Upper lobe of left lung (tissue), 6 donors: ENCODE measurements at regions not wholly inside any gene's neighbourhood (a gene's known extent, or its start where the extent isn't known, plus 50 kb on each side); places are given as distances from the start of the nearest gene placed in this dataset.

ENCODE experiments used
- ATAC-seq, 2 donors: fragments of 200-7000 bp; cut with Tn5 transposase; one replicate each; pipeline ENCODE4 v1.9.1; 2022; ENCODE audit warnings: mild to moderate bottlenecking in 2 of 2, moderate library complexity in 2 of 2; ENCODE audit not compliant: low FRiP score in 2 of 2
- DNase-seq, 2 donors: peaks; one replicate each; pipeline ENCODE4 v3.0.0-alpha.2; 2019 to 2020
- H3K27ac ChIP-seq, 4 donors: fragments of 200-600 bp; sonication (generic); one replicate each; pipeline ENCODE4 v1.5.1; 2016 to 2019
- H3K27me3 ChIP-seq, 4 donors: fragments of 200-600 bp; sonication (generic); one replicate each; pipeline ENCODE4 v1.5.1; 2017 to 2019
- H3K36me3 ChIP-seq, 4 donors: fragments of 200-600 bp; sonication (generic); one replicate each; pipeline ENCODE4 v1.5.1; 2016 to 2019
- H3K4me1 ChIP-seq, 4 donors: fragments of 200-600 bp; sonication (generic); one replicate each; pipeline ENCODE4 v1.5.1; 2018 to 2019
- H3K4me3 ChIP-seq, 4 donors: fragments of 200-600 bp; sonication (generic); one replicate each; pipeline ENCODE4 v1.5.1; 2017 to 2019; ENCODE audit warnings: mild to moderate bottlenecking in 2 of 4, moderate library complexity in 1 of 4
- H3K9me3 ChIP-seq, 4 donors: fragments of 200-600 bp; sonication (generic); one replicate each; pipeline ENCODE4 v1.5.1; 2018 to 2019
- CTCF ChIP-seq, 6 experiments: fragments of 450-650 bp in 4 of 6; fragments of 200-600 bp in 2 of 6; sonication (generic) in 2 of 6; IDR thresholded peaks; one replicate each; pipeline ENCODE4 v1.5.1; 2016 to 2019; ENCODE audit warnings: antibody characterized with exemption in 6 of 6
- EP300 ChIP-seq, 4 donors: sonication (generic); formaldehyde crosslinking; IDR thresholded peaks; one replicate each; pipeline ENCODE4 v1.5.1; 2017; ENCODE audit warnings: antibody characterized with exemption in 4 of 4, control low read depth in 2 of 4
- POLR2A ChIP-seq, 4 donors: fragments of 450-650 bp; IDR thresholded peaks; one replicate each; pipeline ENCODE4 v1.5.1; 2016 to 2017; ENCODE audit warnings: antibody characterized with exemption in 4 of 4, mild to moderate bottlenecking in 2 of 4
- POLR2AphosphoS5 ChIP-seq, 2 donors: sonication (generic); formaldehyde crosslinking; IDR thresholded peaks; one replicate each; pipeline ENCODE4 v1.5.1; 2017; ENCODE audit warnings: antibody characterized with exemption in 2 of 2
- WGBS, 2 donors: methylation state at CpG; one replicate each; pipeline ENCODE4 v1.1.5; 2017 to 2018; 5-methylcytosine and 5-hydroxymethylcytosine counted together
- donor health status: DM: no; HTN: no; CAD: no; lungs with moderate emphysema.
- donor health status: DM: no; HTN: yes; CAD: no; lungs with severe emphysema.

GRCh38 chr1:55425310-55425930 is 210.3 kb upstream of the USP24 start:
- H3K27me3 ChIP-seq, result no peaks in the 10 kb centered on the region
- ATAC-seq (no peak), DNase-seq (no peak)
- H3K36me3 ChIP-seq, result no peaks in the 10 kb centered on the region
- 95 to 96% methylated on average over 9 of the region's 9 CpGs for WGBS, 2 donors
- H3K9me3 ChIP-seq, result peaks cover 2 to 10% (median 4%) of the 10 kb centered on the region in 4 donors
- TF ChIP-seq EP300 (IDR thresholded peaks at IDR 0.05), result no peak
- TF ChIP-seq POLR2A (IDR thresholded peaks at IDR 0.05), result no peak
- no peak for TF ChIP-seq POLR2AphosphoS5 (IDR thresholded peaks at IDR 0.05)
- no peak for TF ChIP-seq CTCF (IDR thresholded peaks at IDR 0.05)
- H3K27ac ChIP-seq, result no peak overlapping the region
- H3K4me1 ChIP-seq, result peaks cover 10 to 39% (median 22%) of the 10 kb centered on the region in 4 donors
- H3K4me3 ChIP-seq, result no peak overlapping the region

DNA sequence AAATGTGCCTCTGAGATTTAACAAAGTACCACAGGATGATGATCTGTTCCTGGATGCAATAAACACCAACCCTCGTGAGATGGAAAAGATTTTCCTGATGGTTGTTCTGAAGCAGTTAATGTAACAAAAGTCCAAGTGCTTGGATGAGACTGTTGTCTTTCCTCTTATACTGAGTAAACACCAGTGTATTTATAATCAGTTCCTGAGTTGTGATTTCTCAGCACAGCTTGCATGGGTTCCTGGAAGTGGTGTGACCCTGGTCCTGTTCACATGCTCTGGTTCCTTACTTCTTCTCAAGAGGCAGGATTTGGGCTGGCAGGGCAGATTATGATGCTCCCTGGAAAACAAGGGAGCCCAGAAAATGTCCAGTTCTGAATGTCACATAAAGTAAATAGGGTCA is 208.2 kb upstream of the USP24 start:
- no peaks in the 10 kb centered on the region for H3K36me3 ChIP-seq
- peaks cover 0 to 19% (median 6%) of the 10 kb centered on the region in 4 donors for H3K4me1 ChIP-seq
- H3K27me3 ChIP-seq, result no peaks in the 10 kb centered on the region
- ATAC-seq, result no peak
- H3K9me3 ChIP-seq, result peaks cover 2 to 10% (median 4%) of the 10 kb centered on the region in 4 donors
- H3K27ac ChIP-seq, result no peak overlapping the region
- 55 to 61% methylated on average over 1 of the region's 1 CpG for WGBS, 2 donors
- TF ChIP-seq CTCF (IDR thresholded peaks at IDR 0.05) (no peak), POLR2AphosphoS5 (IDR thresholded peaks at IDR 0.05) (no peak), POLR2A (IDR thresholded peaks at IDR 0.05) (no peak), EP300 (IDR thresholded peaks at IDR 0.05) (no peak)
- no peak for DNase-seq
- H3K4me3 ChIP-seq, result no peak overlapping the region

GRCh38 chr1:55420929-55421716 is 206.0 kb upstream of the USP24 start:
- Histone ChIP-seq H3K27me3 (no peaks in the 10 kb centered on the region), H3K36me3 (no peaks in the 10 kb centered on the region), H3K9me3 (peaks cover 2 to 10% (median 4%) of the 10 kb centered on the region in 4 donors), H3K27ac (no peak overlapping the region), H3K4me1 (peaks cover 0 to 6% (median under 1%) of the 10 kb centered on the region in 4 donors), H3K4me3 (no peak overlapping the region)
- no peak for ATAC-seq
- 66 to 72% methylated on average over 3 of the region's 3 CpGs for WGBS, 2 donors
- no peak for DNase-seq
- no peak for TF ChIP-seq CTCF (IDR thresholded peaks at IDR 0.05)
- TF ChIP-seq EP300 (IDR thresholded peaks at IDR 0.05), result no peak
- no peak for TF ChIP-seq POLR2AphosphoS5 (IDR thresholded peaks at IDR 0.05)

DNA sequence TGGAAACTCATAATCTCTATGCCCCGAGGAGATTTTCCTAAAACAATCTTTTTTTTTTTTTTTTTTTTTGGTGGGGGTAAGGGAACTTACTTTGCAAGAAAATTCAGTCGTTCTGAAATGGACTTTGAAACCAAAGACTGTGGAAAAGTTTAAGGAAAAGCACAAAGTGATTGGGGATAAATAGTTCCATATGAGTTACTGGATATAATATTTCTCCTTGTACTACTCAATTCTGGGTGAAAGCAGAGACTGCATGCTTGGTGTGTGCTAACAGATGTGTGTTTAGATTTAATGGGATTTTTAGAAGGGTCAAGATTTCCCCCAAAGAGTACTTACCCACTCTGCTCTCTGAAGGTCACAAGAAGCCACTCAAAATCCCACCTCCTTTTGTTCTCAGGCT is 204.9 kb upstream of the USP24 start:
- Histone ChIP-seq H3K4me1 (peaks cover 0 to 6% (median 0%) of the 10 kb centered on the region in 4 donors), H3K9me3 (peaks cover 2 to 10% (median 4%) of the 10 kb centered on the region in 4 donors), H3K27me3 (no peaks in the 10 kb centered on the region), H3K27ac (no peak overlapping the region), H3K36me3 (no peaks in the 10 kb centered on the region), H3K4me3 (no peak overlapping the region)
- 69 to 77% methylated on average over 2 of the region's 2 CpGs for WGBS, 2 donors
- TF ChIP-seq EP300 (IDR thresholded peaks at IDR 0.05) (no peak), POLR2A (IDR thresholded peaks at IDR 0.05) (no peak), CTCF (IDR thresholded peaks at IDR 0.05) (no peak), POLR2AphosphoS5 (IDR thresholded peaks at IDR 0.05) (no peak)
- DNase-seq, result no peak
- no peak for ATAC-seq
